ENCODE measurements at regions not wholly inside any gene's neighbourhood (a gene's known extent, or its start where the extent isn't known, plus 50 kb on each side); places are given as distances from the start of the nearest gene placed in this dataset.

- Histone ChIP-seq H3K36me3 (ENCODE audit: insufficient read depth, insufficient read length, low read length) (no peaks in the 10 kb centered on the region), H3K27me3 (ENCODE audit: insufficient read depth, insufficient read length) (no peaks in the 10 kb centered on the region), H3K9me3 (ENCODE audit: insufficient read depth, low read length) (no peaks in the 10 kb centered on the region), H3K9ac (ENCODE audit: insufficient read length, low read depth) (no peak overlapping the region), H3K4me1 (ENCODE audit: insufficient read depth, insufficient read length) (no peaks in the 10 kb centered on the region), H3K4me3 (ENCODE audit: insufficient read length, low read depth) (no peak overlapping the region)
- no peak for DNase-seq (ENCODE audit: low read depth, low spot score)
- no peak for TF ChIP-seq SUZ12 (IDR thresholded peaks at IDR 0.05; ENCODE audit: extremely low read depth, insufficient read depth, insufficient read length)
- no peak for TF ChIP-seq YY1 (IDR thresholded peaks at IDR 0.05; ENCODE audit: insufficient read depth, insufficient read length)
- TF ChIP-seq ZNF274 (IDR thresholded peaks at IDR 0.05; ENCODE audit: low read depth, low read length): no peak
Measured at GRCh38 chr6:140414966-140415620, 1040.6 kb upstream of the CITED2 start.

- peaks cover 5% of the 10 kb centered on the region; the same call in 1 of the 2 replicates for H3K9me3 ChIP-seq (ENCODE audit: insufficient read depth, low read length)
- no peak overlapping the region for H3K9ac ChIP-seq (ENCODE audit: insufficient read length, low read depth)
- no peaks in the 10 kb centered on the region for H3K27me3 ChIP-seq (ENCODE audit: insufficient read depth, insufficient read length)
- H3K36me3 ChIP-seq (ENCODE audit: insufficient read depth, insufficient read length, low read length): no peaks in the 10 kb centered on the region
- no peaks in the 10 kb centered on the region for H3K4me1 ChIP-seq (ENCODE audit: insufficient read depth, insufficient read length)
- H3K4me3 ChIP-seq (ENCODE audit: insufficient read length, low read depth): no peak overlapping the region
- DNase-seq (ENCODE audit: low read depth, low spot score): no peak
- TF ChIP-seq YY1 (IDR thresholded peaks at IDR 0.05; ENCODE audit: insufficient read depth, insufficient read length) (no peak), ZNF274 (IDR thresholded peaks at IDR 0.05; ENCODE audit: low read depth, low read length) (no peak), SUZ12 (IDR thresholded peaks at IDR 0.05; ENCODE audit: extremely low read depth, insufficient read depth, insufficient read length) (no peak)
Measured at GRCh38 chr6:140403020-140403419, 1028.6 kb upstream of the CITED2 start.

- no peak for DNase-seq (ENCODE audit: low read depth, low spot score)
- TF ChIP-seq ZNF274 (IDR thresholded peaks at IDR 0.05; ENCODE audit: low read depth, low read length) (no peak), SUZ12 (IDR thresholded peaks at IDR 0.05; ENCODE audit: extremely low read depth, insufficient read depth, insufficient read length) (no peak), YY1 (IDR thresholded peaks at IDR 0.05; ENCODE audit: insufficient read depth, insufficient read length) (no peak)
- H3K9me3 ChIP-seq (ENCODE audit: insufficient read depth, low read length): peaks cover 5% of the 10 kb centered on the region; the same call in 1 of the 2 replicates
- no peaks in the 10 kb centered on the region for H3K4me1 ChIP-seq (ENCODE audit: insufficient read depth, insufficient read length)
- no peak overlapping the region for H3K9ac ChIP-seq (ENCODE audit: insufficient read length, low read depth)
- no peaks in the 10 kb centered on the region for H3K36me3 ChIP-seq (ENCODE audit: insufficient read depth, insufficient read length, low read length)
- no peaks in the 10 kb centered on the region for H3K27me3 ChIP-seq (ENCODE audit: insufficient read depth, insufficient read length)
- no peak overlapping the region for H3K4me3 ChIP-seq (ENCODE audit: insufficient read length, low read depth)
Measured at GRCh38 chr6:140401761-140402160, 1027.3 kb upstream of the CITED2 start.

- no peaks in the 10 kb centered on the region for H3K36me3 ChIP-seq (ENCODE audit: insufficient read depth, insufficient read length, low read length)
- no peak for DNase-seq (ENCODE audit: low read depth, low spot score)
- TF ChIP-seq YY1 (IDR thresholded peaks at IDR 0.05; ENCODE audit: insufficient read depth, insufficient read length) (no peak), ZNF274 (IDR thresholded peaks at IDR 0.05; ENCODE audit: low read depth, low read length) (no peak), SUZ12 (IDR thresholded peaks at IDR 0.05; ENCODE audit: extremely low read depth, insufficient read depth, insufficient read length) (no peak)
Measured at GRCh38 chr6:140398076-140398475, 1023.6 kb upstream of the CITED2 start.

GRCh38 chr6:140397106-140397505 is 1022.7 kb upstream of the CITED2 start:
- Histone ChIP-seq H3K9me3 (ENCODE audit: insufficient read depth, low read length) (no peaks in the 10 kb centered on the region), H3K9ac (ENCODE audit: insufficient read length, low read depth) (no peak overlapping the region), H3K4me3 (ENCODE audit: insufficient read length, low read depth) (no peak overlapping the region), H3K4me1 (ENCODE audit: insufficient read depth, insufficient read length) (no peaks in the 10 kb centered on the region), H3K36me3 (ENCODE audit: insufficient read depth, insufficient read length, low read length) (no peaks in the 10 kb centered on the region), H3K27me3 (ENCODE audit: insufficient read depth, insufficient read length) (no peaks in the 10 kb centered on the region)
- TF ChIP-seq YY1 (IDR thresholded peaks at IDR 0.05; ENCODE audit: insufficient read depth, insufficient read length) (no peak), ZNF274 (IDR thresholded peaks at IDR 0.05; ENCODE audit: low read depth, low read length) (no peak), SUZ12 (IDR thresholded peaks at IDR 0.05; ENCODE audit: extremely low read depth, insufficient read depth, insufficient read length) (no peak)
- DNase-seq (ENCODE audit: low read depth, low spot score): no peak

More at GRCh38 chr6:140398076-140398475, 1023.6 kb upstream of the CITED2 start:
- Histone ChIP-seq H3K9ac (ENCODE audit: insufficient read length, low read depth) (no peak overlapping the region), H3K27me3 (ENCODE audit: insufficient read depth, insufficient read length) (no peaks in the 10 kb centered on the region), H3K4me3 (ENCODE audit: insufficient read length, low read depth) (no peak overlapping the region), H3K9me3 (ENCODE audit: insufficient read depth, low read length) (no peaks in the 10 kb centered on the region), H3K4me1 (ENCODE audit: insufficient read depth, insufficient read length) (no peaks in the 10 kb centered on the region)

- no peak overlapping the region for H3K4me3 ChIP-seq (ENCODE audit: insufficient read length, low read depth)
- no peak overlapping the region for H3K9ac ChIP-seq (ENCODE audit: insufficient read length, low read depth)
- no peaks in the 10 kb centered on the region for H3K4me1 ChIP-seq (ENCODE audit: insufficient read depth, insufficient read length)
- H3K9me3 ChIP-seq (ENCODE audit: insufficient read depth, low read length): no peaks in the 10 kb centered on the region
- H3K27me3 ChIP-seq (ENCODE audit: insufficient read depth, insufficient read length): no peaks in the 10 kb centered on the region
- TF ChIP-seq ZNF274 (IDR thresholded peaks at IDR 0.05; ENCODE audit: low read depth, low read length) (no peak), SUZ12 (IDR thresholded peaks at IDR 0.05; ENCODE audit: extremely low read depth, insufficient read depth, insufficient read length) (no peak), YY1 (IDR thresholded peaks at IDR 0.05; ENCODE audit: insufficient read depth, insufficient read length) (no peak)
- no peak for DNase-seq (ENCODE audit: low read depth, low spot score)
- no peaks in the 10 kb centered on the region for H3K36me3 ChIP-seq (ENCODE audit: insufficient read depth, insufficient read length, low read length)
Measured at GRCh38 chr6:140393665-140394540, 1019.5 kb upstream of the CITED2 start.

GRCh38 chr6:140388815-140389214 is 1014.4 kb upstream of the CITED2 start:
- H3K27me3 ChIP-seq (ENCODE audit: insufficient read depth, insufficient read length): no peaks in the 10 kb centered on the region
- H3K36me3 ChIP-seq (ENCODE audit: insufficient read depth, insufficient read length, low read length): no peaks in the 10 kb centered on the region
- no peaks in the 10 kb centered on the region for H3K4me1 ChIP-seq (ENCODE audit: insufficient read depth, insufficient read length)
- no peak overlapping the region for H3K4me3 ChIP-seq (ENCODE audit: insufficient read length, low read depth)
- H3K9ac ChIP-seq (ENCODE audit: insufficient read length, low read depth): no peak overlapping the region
- no peak for DNase-seq (ENCODE audit: low read depth, low spot score)
- no peak for TF ChIP-seq SUZ12 (IDR thresholded peaks at IDR 0.05; ENCODE audit: extremely low read depth, insufficient read depth, insufficient read length)
- no peak for TF ChIP-seq YY1 (IDR thresholded peaks at IDR 0.05; ENCODE audit: insufficient read depth, insufficient read length)
- no peak for TF ChIP-seq ZNF274 (IDR thresholded peaks at IDR 0.05; ENCODE audit: low read depth, low read length)
- peaks cover 25% of the 10 kb centered on the region; the same call in 1 of the 2 replicates for H3K9me3 ChIP-seq (ENCODE audit: insufficient read depth, low read length)
